Omental fat pad (tissue), 3 donors: ENCODE measurements at regions not wholly inside any gene's neighbourhood (a gene's known extent, or its start where the extent isn't known, plus 50 kb on each side); places are given as distances from the start of the nearest gene placed in this dataset.
"Not testable (repeated sequence)": the region's sequence is repeated elsewhere in the genome, so short reads cannot be mapped to it uniquely, and the experiment has no call there.

Experiments used
- ATAC-seq: fragments of 150-250 bp; one replicate; pipeline ENCODE4 v1.9.1; 2016; ENCODE audit warnings: mild to moderate bottlenecking, moderate library complexity; ENCODE audit not compliant: low FRiP score
- DNase-seq: peaks from one replicate; pipeline ENCODE4 v3.0.0-alpha.2; 2019; ENCODE audit warnings: low spot score
- TF ChIP-seq, protein P1 (sequence below), 3 donors: fragments of 450-650 bp; IDR thresholded peaks; one replicate each; pipeline ENCODE4 v1.5.1; 2016 to 2017; ENCODE audit warnings: antibody characterized with exemption in 3 of 3, mild to moderate bottlenecking in 3 of 3, moderate library complexity in 2 of 3

DNA sequence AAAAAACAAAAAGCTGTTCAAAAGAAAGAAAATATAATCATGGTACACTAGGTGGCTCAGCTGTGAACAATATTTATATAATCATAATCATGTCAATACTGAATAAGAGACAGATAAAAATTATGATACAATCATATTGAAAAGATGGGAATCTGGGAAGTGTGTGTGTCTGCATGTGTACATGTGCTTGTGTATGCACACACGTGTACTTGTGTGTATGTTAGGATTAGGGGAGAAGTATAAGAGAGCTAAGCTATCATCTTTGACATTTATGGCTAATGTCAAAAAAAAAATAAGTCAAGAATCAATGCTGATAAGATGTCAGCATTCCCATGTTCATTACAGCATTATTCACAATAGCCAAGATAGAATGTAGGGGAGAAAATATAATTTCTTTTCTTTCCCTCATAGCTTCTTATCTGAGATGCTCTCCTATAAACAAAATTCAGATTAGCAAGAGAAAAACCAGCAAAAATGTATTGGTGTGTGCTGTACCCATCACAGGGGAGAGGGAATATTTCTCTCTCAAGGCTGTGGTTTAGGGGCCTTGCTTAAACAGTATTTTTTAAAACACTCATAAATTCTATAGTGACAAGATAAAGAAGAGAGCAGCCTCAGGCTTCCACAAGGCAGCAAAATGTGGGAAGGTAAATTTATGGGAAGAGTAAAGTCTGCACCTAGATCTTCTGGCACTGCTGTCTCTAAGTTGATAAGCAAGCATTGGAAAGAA lies 63.4 kb upstream of the ITGA11 start:
- DNase-seq: no peak
- TF ChIP-seq, protein P1, sequence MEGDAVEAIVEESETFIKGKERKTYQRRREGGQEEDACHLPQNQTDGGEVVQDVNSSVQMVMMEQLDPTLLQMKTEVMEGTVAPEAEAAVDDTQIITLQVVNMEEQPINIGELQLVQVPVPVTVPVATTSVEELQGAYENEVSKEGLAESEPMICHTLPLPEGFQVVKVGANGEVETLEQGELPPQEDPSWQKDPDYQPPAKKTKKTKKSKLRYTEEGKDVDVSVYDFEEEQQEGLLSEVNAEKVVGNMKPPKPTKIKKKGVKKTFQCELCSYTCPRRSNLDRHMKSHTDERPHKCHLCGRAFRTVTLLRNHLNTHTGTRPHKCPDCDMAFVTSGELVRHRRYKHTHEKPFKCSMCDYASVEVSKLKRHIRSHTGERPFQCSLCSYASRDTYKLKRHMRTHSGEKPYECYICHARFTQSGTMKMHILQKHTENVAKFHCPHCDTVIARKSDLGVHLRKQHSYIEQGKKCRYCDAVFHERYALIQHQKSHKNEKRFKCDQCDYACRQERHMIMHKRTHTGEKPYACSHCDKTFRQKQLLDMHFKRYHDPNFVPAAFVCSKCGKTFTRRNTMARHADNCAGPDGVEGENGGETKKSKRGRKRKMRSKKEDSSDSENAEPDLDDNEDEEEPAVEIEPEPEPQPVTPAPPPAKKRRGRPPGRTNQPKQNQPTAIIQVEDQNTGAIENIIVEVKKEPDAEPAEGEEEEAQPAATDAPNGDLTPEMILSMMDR (IDR thresholded peaks at IDR 0.05): no peak
- no peak for ATAC-seq

- ATAC-seq: no peak
These were observed 64.2 kb upstream of the ITGA11 start for GRCh38 chr15:68495981-68496705.

GRCh38 chr15:68496751-68497150 lies 64.8 kb upstream of the ITGA11 start:
- not testable (repeated sequence) for ATAC-seq, DNase-seq

More at GRCh38 chr15:68495981-68496705, 64.2 kb upstream of the ITGA11 start:
- no peak for DNase-seq
- TF ChIP-seq, protein P1 (IDR thresholded peaks at IDR 0.05): no peak

DNA sequence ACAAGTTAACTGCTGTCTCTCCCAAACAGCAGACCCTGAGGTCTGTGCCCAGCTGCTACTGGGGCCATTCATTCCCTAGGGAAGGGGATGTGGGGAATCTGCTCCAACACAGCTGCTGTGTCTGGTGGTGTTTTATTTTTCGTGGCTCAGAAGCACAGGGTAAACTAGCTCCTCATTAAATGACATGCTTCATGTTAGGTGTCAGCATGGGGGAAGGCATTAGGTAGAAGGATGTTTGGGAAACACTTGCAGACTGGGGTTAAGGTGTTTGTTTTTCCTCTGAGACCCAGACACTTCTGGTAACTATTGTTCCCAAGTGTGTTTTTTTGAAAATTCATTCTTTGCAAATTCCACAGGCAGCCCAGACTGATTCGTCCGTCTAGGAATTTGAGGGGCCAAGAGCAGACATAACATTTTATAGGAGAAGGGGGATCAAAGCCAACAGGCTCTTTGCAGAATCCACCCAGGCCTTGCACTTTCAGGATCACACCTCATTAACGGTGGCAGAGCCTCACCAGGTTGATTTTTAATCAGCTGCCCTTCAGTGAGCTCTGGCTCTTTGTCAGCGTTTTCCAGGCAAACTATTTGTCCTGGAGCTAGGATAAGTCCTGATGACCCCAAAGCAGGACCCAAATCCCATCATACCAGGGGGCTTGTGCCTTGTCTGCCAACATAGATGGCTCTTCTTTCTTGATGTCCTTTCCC lies 65.4 kb upstream of the ITGA11 start:
- DNase-seq (no peak), ATAC-seq (no peak)
- TF ChIP-seq, protein P1 (IDR thresholded peaks at IDR 0.05): no peak

- ATAC-seq (no peak), DNase-seq (no peak)
- TF ChIP-seq, protein P1 (IDR thresholded peaks at IDR 0.05): no peak
These were observed 66.1 kb upstream of the ITGA11 start for GRCh38 chr15:68498076-68498475.

DNA sequence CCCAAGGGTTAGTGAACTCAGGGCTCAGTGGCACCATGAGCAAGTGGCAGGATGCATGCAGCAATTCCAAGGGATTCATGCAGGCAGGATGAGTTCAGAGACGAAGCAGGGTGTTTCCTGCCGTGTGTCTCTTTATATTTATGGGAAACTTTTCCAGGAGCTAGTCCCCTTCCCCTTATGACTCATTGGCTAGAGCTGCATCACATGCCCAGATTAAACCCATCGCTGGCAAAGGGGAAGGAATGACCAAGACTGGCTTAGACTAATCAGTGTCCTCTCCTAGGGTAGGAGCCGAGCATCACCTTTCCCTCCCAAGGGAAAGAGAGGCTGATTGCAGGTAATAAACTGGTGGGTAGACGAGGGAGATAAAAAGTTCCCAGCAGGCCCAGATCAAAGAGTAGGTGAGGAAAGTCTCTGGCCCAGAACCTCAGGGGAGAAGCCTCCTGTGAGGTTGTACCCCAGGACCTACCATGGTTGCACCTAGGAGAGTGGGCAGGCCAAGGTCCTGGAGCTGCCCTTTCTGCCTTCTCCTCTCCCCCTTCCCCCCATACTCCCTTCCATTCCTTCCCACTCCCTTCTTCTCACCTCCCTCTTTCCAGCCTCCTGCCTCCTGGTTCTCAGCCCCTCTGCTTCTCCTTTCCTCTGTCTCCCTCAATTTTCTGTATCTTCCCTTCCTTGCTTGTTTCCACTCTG lies 67.8 kb upstream of the ITGA11 start:
- no peak for ATAC-seq
- DNase-seq: no peak
- TF ChIP-seq, protein P1 (IDR thresholded peaks at IDR 0.05): no peak
